ENCODE measurements at regions not wholly inside any gene's neighbourhood (a gene's known extent, or its start where the extent isn't known, plus 50 kb on each side); places are given as distances from the start of the nearest gene placed in this dataset.
"Not testable (repeated sequence)": the region's sequence is repeated elsewhere in the genome, so short reads cannot be mapped to it uniquely, and the experiment has no call there.

DNA sequence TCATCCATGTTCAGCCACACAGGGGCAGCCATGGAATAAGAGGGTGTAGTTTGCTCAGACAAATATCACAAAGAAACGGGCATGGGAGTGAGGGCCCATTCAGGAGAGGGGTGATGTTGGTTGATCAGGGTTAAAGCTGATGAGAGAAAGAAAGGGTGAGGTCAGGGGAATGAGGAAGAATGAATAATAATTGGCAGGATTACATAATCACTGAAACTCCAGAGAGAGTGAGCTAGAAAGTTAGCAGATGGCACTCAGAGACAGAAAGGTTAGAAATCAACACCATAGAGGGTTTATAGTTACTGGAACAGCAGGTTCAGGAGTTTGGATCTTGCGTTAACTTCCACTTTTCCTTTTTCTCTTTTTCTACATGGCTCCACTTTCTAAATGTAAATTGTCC is 113.9 kb downstream of the TAF11L14 start:
- peak overlapping the region; percentile 27 to 89 (median 77) for H3K27ac Mint-ChIP-seq
- no peak overlapping the region for H3K27ac ChIP-seq (ENCODE audit: low read depth in 1 of 2, low read length in 2 of 2)

DNA sequence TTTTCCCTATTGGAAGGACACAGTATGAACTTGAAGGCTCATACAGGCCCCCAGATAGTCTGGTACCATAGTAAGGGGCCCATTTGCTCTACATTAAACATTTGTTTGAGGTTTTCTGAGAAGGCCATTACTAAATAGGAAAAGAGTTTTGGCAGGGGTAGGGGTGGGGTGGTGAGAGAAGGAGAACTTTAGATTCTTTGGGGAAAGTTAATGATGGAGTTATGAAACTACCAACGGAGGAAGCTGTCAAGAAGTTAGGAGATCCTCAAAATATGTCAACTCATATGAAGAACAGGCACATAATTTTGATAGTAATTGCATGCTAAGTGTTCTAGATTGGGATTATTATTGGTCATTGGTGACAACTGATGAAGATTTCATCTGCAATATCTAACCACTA is 114.7 kb downstream of the TAF11L14 start:
- Histone ChIP-seq H4K20me1 (ENCODE audit: insufficient read depth, low read length) (no peaks in the 10 kb centered on the region), H3K27me3 (ENCODE audit: control insufficient read depth in 2 of 2, insufficient read depth in 2 of 2, low read length in 2 of 2) (no peaks in the 10 kb centered on the region), H3K36me3 (replicated peaks in 1 of 2; ENCODE audit: control insufficient read depth in 1 of 2, insufficient read depth in 2 of 2, low read length in 2 of 2) (no peaks in the 10 kb centered on the region), H3K4me3 (replicated peaks in 1 of 3; ENCODE audit: low read depth in 2 of 3, low read length in 3 of 3) (no peak overlapping the region), H2AFZ (ENCODE audit: insufficient read depth, low read depth, low read length, poor library complexity, severe bottlenecking) (no peak overlapping the region), H3K4me2 (replicated peaks; ENCODE audit: extremely low read depth, low read length, poor library complexity, severe bottlenecking) (peak overlapping the region; percentile 32), H3K79me2 (ENCODE audit: insufficient read depth, low read length) (no peaks in the 10 kb centered on the region), H3K4me1 (ENCODE audit: control insufficient read depth in 1 of 2, insufficient read depth in 2 of 2, low read length in 2 of 2) (peaks cover 15 to 20% of the 10 kb centered on the region in 2 donors), H3K9me3 (replicated peaks in 1 of 2; ENCODE audit: control insufficient read depth in 1 of 2, insufficient read depth in 1 of 2, low read length in 2 of 2) (no peaks in the 10 kb centered on the region), H3K27ac (ENCODE audit: low read depth in 1 of 2, low read length in 2 of 2) (peak overlapping the region in 1 of 2 donors; percentile 11), H3K9ac (ENCODE audit: insufficient read depth, low read length, poor library complexity, severe bottlenecking) (no peak overlapping the region)
- intact Hi-C loops (cut with micrococcal nuclease): no loop called here
- TF ChIP-seq, protein P1, sequence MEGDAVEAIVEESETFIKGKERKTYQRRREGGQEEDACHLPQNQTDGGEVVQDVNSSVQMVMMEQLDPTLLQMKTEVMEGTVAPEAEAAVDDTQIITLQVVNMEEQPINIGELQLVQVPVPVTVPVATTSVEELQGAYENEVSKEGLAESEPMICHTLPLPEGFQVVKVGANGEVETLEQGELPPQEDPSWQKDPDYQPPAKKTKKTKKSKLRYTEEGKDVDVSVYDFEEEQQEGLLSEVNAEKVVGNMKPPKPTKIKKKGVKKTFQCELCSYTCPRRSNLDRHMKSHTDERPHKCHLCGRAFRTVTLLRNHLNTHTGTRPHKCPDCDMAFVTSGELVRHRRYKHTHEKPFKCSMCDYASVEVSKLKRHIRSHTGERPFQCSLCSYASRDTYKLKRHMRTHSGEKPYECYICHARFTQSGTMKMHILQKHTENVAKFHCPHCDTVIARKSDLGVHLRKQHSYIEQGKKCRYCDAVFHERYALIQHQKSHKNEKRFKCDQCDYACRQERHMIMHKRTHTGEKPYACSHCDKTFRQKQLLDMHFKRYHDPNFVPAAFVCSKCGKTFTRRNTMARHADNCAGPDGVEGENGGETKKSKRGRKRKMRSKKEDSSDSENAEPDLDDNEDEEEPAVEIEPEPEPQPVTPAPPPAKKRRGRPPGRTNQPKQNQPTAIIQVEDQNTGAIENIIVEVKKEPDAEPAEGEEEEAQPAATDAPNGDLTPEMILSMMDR (IDR thresholded peaks at IDR 0.05): no peak
- Mint-ChIP-seq H3K4me3 (peak overlapping the region in 1 of 2 donors; percentile 41), H3K27ac (peak overlapping the region; percentile 27 to 89 (median 77)), H3K27me3 (ENCODE audit: low read depth in 3 of 3) (no peaks in the 10 kb centered on the region), H3K36me3 (no peaks in the 10 kb centered on the region), H3K9me3 (peaks cover 0 to 8% (median 2%) of the 10 kb centered on the region in 7 donors), H3K4me1 (peaks cover 15% of the 10 kb centered on the region)
- WGBS (ENCODE audit: insufficient coverage): no CpG with 5 or more reads among the region's 1 CpG
- DNase-seq: peak in 2 of 3 donors; percentile 35 to 74

More for the DNA sequence above, 113.9 kb downstream of the TAF11L14 start:
- Histone ChIP-seq H3K79me2 (ENCODE audit: insufficient read depth, low read length) (no peaks in the 10 kb centered on the region), H3K4me2 (replicated peaks; ENCODE audit: extremely low read depth, low read length, poor library complexity, severe bottlenecking) (peak overlapping the region; percentile 32), H3K4me3 (replicated peaks in 1 of 3; ENCODE audit: low read depth in 2 of 3, low read length in 3 of 3) (no peak overlapping the region), H2AFZ (ENCODE audit: insufficient read depth, low read depth, low read length, poor library complexity, severe bottlenecking) (no peak overlapping the region), H3K9ac (ENCODE audit: insufficient read depth, low read length, poor library complexity, severe bottlenecking) (no peak overlapping the region), H3K36me3 (replicated peaks in 1 of 2; ENCODE audit: control insufficient read depth in 1 of 2, insufficient read depth in 2 of 2, low read length in 2 of 2) (no peaks in the 10 kb centered on the region), H3K9me3 (replicated peaks in 1 of 2; ENCODE audit: control insufficient read depth in 1 of 2, insufficient read depth in 1 of 2, low read length in 2 of 2) (no peaks in the 10 kb centered on the region), H4K20me1 (ENCODE audit: insufficient read depth, low read length) (no peaks in the 10 kb centered on the region), H3K27me3 (ENCODE audit: control insufficient read depth in 2 of 2, insufficient read depth in 2 of 2, low read length in 2 of 2) (no peaks in the 10 kb centered on the region), H3K4me1 (ENCODE audit: control insufficient read depth in 1 of 2, insufficient read depth in 2 of 2, low read length in 2 of 2) (peaks cover 15 to 20% of the 10 kb centered on the region in 2 donors)
- peaks cover 15% of the 10 kb centered on the region for H3K4me1 Mint-ChIP-seq
- peak in 2 of 3 donors; percentile 60 to 83 for DNase-seq
- peak overlapping the region in 1 of 2 donors; percentile 71 for H3K4me3 Mint-ChIP-seq
- WGBS (ENCODE audit: insufficient coverage): 71% methylated on average over 1 of the region's 2 CpGs
- TF ChIP-seq, protein P1 (IDR thresholded peaks at IDR 0.05): no peak
- intact Hi-C loops (cut with micrococcal nuclease): no loop called here
- H3K9me3 Mint-ChIP-seq: peaks cover 0 to 5% (median 2%) of the 10 kb centered on the region in 7 donors
- no peaks in the 10 kb centered on the region for H3K27me3 Mint-ChIP-seq (ENCODE audit: low read depth in 3 of 3)
- H3K36me3 Mint-ChIP-seq: no peaks in the 10 kb centered on the region

DNA sequence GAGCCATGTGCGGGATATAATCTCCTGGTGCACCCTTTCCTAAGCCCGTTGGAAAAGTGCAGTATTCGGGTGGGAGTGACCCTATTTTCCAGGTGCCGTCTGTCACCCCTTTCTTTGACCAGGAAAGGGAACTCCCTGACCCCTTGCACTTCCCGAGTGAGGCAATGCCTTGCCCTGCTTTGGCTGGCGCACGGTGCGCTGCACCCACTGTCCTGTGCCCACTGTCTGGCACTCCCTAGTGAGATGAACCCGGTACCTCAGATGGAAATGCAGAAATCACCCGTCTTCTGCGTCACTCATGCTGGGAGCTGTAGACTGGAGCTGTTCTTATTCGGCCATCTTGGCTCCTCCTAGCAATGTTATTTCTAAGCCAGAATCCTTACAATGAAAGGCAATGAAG is 121.1 kb downstream of the TAF11L14 start:
- H3K27ac Mint-ChIP-seq; H2AFZ ChIP-seq (ENCODE audit: insufficient read depth, low read depth, low read length, poor library complexity, severe bottlenecking); H3K4me1 Mint-ChIP-seq; DNase-seq; H3K36me3 Mint-ChIP-seq; H3K4me3 ChIP-seq (replicated peaks in 1 of 3; ENCODE audit: low read depth in 2 of 3, low read length in 3 of 3); H3K27me3 ChIP-seq (ENCODE audit: control insufficient read depth in 2 of 2, insufficient read depth in 2 of 2, low read length in 2 of 2); H4K20me1 ChIP-seq (ENCODE audit: insufficient read depth, low read length); H3K36me3 ChIP-seq (replicated peaks in 1 of 2; ENCODE audit: control insufficient read depth in 1 of 2, insufficient read depth in 2 of 2, low read length in 2 of 2); H3K4me3 Mint-ChIP-seq; H3K9me3 ChIP-seq (replicated peaks in 1 of 2; ENCODE audit: control insufficient read depth in 1 of 2, insufficient read depth in 1 of 2, low read length in 2 of 2); intact Hi-C loops (cut with micrococcal nuclease); H3K4me2 ChIP-seq (replicated peaks; ENCODE audit: extremely low read depth, low read length, poor library complexity, severe bottlenecking); H3K79me2 ChIP-seq (ENCODE audit: insufficient read depth, low read length); H3K4me1 ChIP-seq (ENCODE audit: control insufficient read depth in 1 of 2, insufficient read depth in 2 of 2, low read length in 2 of 2); H3K9ac ChIP-seq (ENCODE audit: insufficient read depth, low read length, poor library complexity, severe bottlenecking); H3K27me3 Mint-ChIP-seq (ENCODE audit: low read depth in 3 of 3); H3K27ac ChIP-seq (ENCODE audit: low read depth in 1 of 2, low read length in 2 of 2): not testable (repeated sequence)
- peaks cover 6 to 23% (median 12%) of the 10 kb centered on the region in 7 donors for H3K9me3 Mint-ChIP-seq
- 94% methylated on average over 4 of the region's 12 CpGs for WGBS (ENCODE audit: insufficient coverage)

All from CD14-positive monocyte (primary cell).